Upper lobe of left lung (tissue), 6 donors: ENCODE measurements at regions not wholly inside any gene's neighbourhood (a gene's known extent, or its start where the extent isn't known, plus 50 kb on each side); places are given as distances from the start of the nearest gene placed in this dataset.
A peak's percentile ranks its signal among the peaks of the same experiment; 100 is the strongest.

Experiments
- ATAC-seq, 2 donors: fragments of 200-7000 bp; cut with Tn5 transposase; one replicate each; pipeline ENCODE4 v1.9.1; 2022; ENCODE audit warnings: mild to moderate bottlenecking in 2 of 2, moderate library complexity in 2 of 2; ENCODE audit not compliant: low FRiP score in 2 of 2
- DNase-seq, 2 donors: peaks; one replicate each; pipeline ENCODE4 v3.0.0-alpha.2; 2019 to 2020
- H3K27ac ChIP-seq, 4 donors: fragments of 200-600 bp; sonication (generic); one replicate each; pipeline ENCODE4 v1.5.1; 2016 to 2019
- H3K27me3 ChIP-seq, 4 donors: fragments of 200-600 bp; sonication (generic); one replicate each; pipeline ENCODE4 v1.5.1; 2017 to 2019
- H3K36me3 ChIP-seq, 4 donors: fragments of 200-600 bp; sonication (generic); one replicate each; pipeline ENCODE4 v1.5.1; 2016 to 2019
- H3K4me1 ChIP-seq, 4 donors: fragments of 200-600 bp; sonication (generic); one replicate each; pipeline ENCODE4 v1.5.1; 2018 to 2019
- H3K4me3 ChIP-seq, 4 donors: fragments of 200-600 bp; sonication (generic); one replicate each; pipeline ENCODE4 v1.5.1; 2017 to 2019; ENCODE audit warnings: mild to moderate bottlenecking in 2 of 4, moderate library complexity in 1 of 4
- H3K9me3 ChIP-seq, 4 donors: fragments of 200-600 bp; sonication (generic); one replicate each; pipeline ENCODE4 v1.5.1; 2018 to 2019
- CTCF ChIP-seq, 6 experiments: fragments of 450-650 bp in 4 of 6; fragments of 200-600 bp in 2 of 6; sonication (generic) in 2 of 6; IDR thresholded peaks; one replicate each; pipeline ENCODE4 v1.5.1; 2016 to 2019; ENCODE audit warnings: antibody characterized with exemption in 6 of 6
- EP300 ChIP-seq, 4 donors: sonication (generic); formaldehyde crosslinking; IDR thresholded peaks; one replicate each; pipeline ENCODE4 v1.5.1; 2017; ENCODE audit warnings: antibody characterized with exemption in 4 of 4, control low read depth in 2 of 4
- POLR2A ChIP-seq, 4 donors: fragments of 450-650 bp; IDR thresholded peaks; one replicate each; pipeline ENCODE4 v1.5.1; 2016 to 2017; ENCODE audit warnings: antibody characterized with exemption in 4 of 4, mild to moderate bottlenecking in 2 of 4
- POLR2AphosphoS5 ChIP-seq, 2 donors: sonication (generic); formaldehyde crosslinking; IDR thresholded peaks; one replicate each; pipeline ENCODE4 v1.5.1; 2017; ENCODE audit warnings: antibody characterized with exemption in 2 of 2
- WGBS, 2 donors: methylation state at CpG; one replicate each; pipeline ENCODE4 v1.1.5; 2017 to 2018; 5-methylcytosine and 5-hydroxymethylcytosine counted together
- donor health status: DM: no; HTN: no; CAD: no; lungs with moderate emphysema.
- donor health status: DM: no; HTN: yes; CAD: no; lungs with severe emphysema.

- no peaks in the 10 kb centered on the region for H3K4me1 ChIP-seq
- no peak overlapping the region for H3K4me3 ChIP-seq
- 61 to 71% methylated on average over 3 of the region's 3 CpGs for WGBS, 2 donors
- no peaks in the 10 kb centered on the region for H3K36me3 ChIP-seq
- no peak for DNase-seq
- no peaks in the 10 kb centered on the region for H3K27me3 ChIP-seq
- ATAC-seq = no peak
- no peak for TF ChIP-seq CTCF (IDR thresholded peaks at IDR 0.05)
- no peak for TF ChIP-seq EP300 (IDR thresholded peaks at IDR 0.05)
- TF ChIP-seq POLR2A (IDR thresholded peaks at IDR 0.05) = no peak
- TF ChIP-seq POLR2AphosphoS5 (IDR thresholded peaks at IDR 0.05) = no peak
- no peak overlapping the region for H3K27ac ChIP-seq
- no peaks in the 10 kb centered on the region for H3K9me3 ChIP-seq
Observed at GRCh38 chr2:4455486-4456155, 752.2 kb downstream of the DCDC2C start.

GRCh38 chr2:4464634-4465266 is 761.4 kb downstream of the DCDC2C start:
- H3K27me3 ChIP-seq = no peaks in the 10 kb centered on the region
- no peak for TF ChIP-seq POLR2A (IDR thresholded peaks at IDR 0.05)
- peak in 1 of 2 donors; percentile 30 for TF ChIP-seq POLR2AphosphoS5 (IDR thresholded peaks at IDR 0.05)
- peak in 2 of 4 donors; percentile 43 to 79 for TF ChIP-seq EP300 (IDR thresholded peaks at IDR 0.05)

GRCh38 chr2:4465671-4466070 is 762.3 kb downstream of the DCDC2C start:
- Histone ChIP-seq H3K4me1 (no peaks in the 10 kb centered on the region), H3K27ac (no peak overlapping the region), H3K27me3 (no peaks in the 10 kb centered on the region), H3K36me3 (no peaks in the 10 kb centered on the region), H3K4me3 (no peak overlapping the region), H3K9me3 (no peaks in the 10 kb centered on the region)
- DNase-seq (no peak), ATAC-seq (no peak)
- TF ChIP-seq POLR2AphosphoS5 (IDR thresholded peaks at IDR 0.05) (no peak), EP300 (IDR thresholded peaks at IDR 0.05) (no peak), POLR2A (IDR thresholded peaks at IDR 0.05) (no peak), CTCF (IDR thresholded peaks at IDR 0.05) (no peak)
- 72 to 73% methylated on average over 3 of the region's 3 CpGs for WGBS, 2 donors

More at GRCh38 chr2:4464634-4465266, 761.4 kb downstream of the DCDC2C start:
- Histone ChIP-seq H3K4me3 (no peak overlapping the region), H3K36me3 (no peaks in the 10 kb centered on the region), H3K27ac (no peak overlapping the region), H3K9me3 (no peaks in the 10 kb centered on the region), H3K4me1 (no peaks in the 10 kb centered on the region)
- ATAC-seq (no peak), DNase-seq (peak in 1 of 2 donors; percentile 25)
- WGBS, 2 donors = 75 to 76% methylated on average over 12 of the region's 12 CpGs

- no peak for TF ChIP-seq EP300 (IDR thresholded peaks at IDR 0.05)
- TF ChIP-seq POLR2AphosphoS5 (IDR thresholded peaks at IDR 0.05) = no peak
- no peak for TF ChIP-seq CTCF (IDR thresholded peaks at IDR 0.05)
- TF ChIP-seq POLR2A (IDR thresholded peaks at IDR 0.05) = no peak
- DNase-seq = no peak
- H3K36me3 ChIP-seq = no peaks in the 10 kb centered on the region
- H3K4me3 ChIP-seq = no peak overlapping the region
- H3K27ac ChIP-seq = no peak overlapping the region
- no peaks in the 10 kb centered on the region for H3K4me1 ChIP-seq
- H3K27me3 ChIP-seq = no peaks in the 10 kb centered on the region
- no peaks in the 10 kb centered on the region for H3K9me3 ChIP-seq
- no peak for ATAC-seq
Observed at GRCh38 chr2:4475618-4476017, 772.2 kb downstream of the DCDC2C start.

GRCh38 chr2:4483050-4483449 is 779.7 kb downstream of the DCDC2C start:
- H3K27me3 ChIP-seq = no peaks in the 10 kb centered on the region
- H3K36me3 ChIP-seq = no peaks in the 10 kb centered on the region
- no peaks in the 10 kb centered on the region for H3K4me1 ChIP-seq
- H3K9me3 ChIP-seq = peaks cover 0 to 13% (median 0%) of the 10 kb centered on the region in 4 donors
- TF ChIP-seq EP300 (IDR thresholded peaks at IDR 0.05) = no peak
- no peak for TF ChIP-seq POLR2AphosphoS5 (IDR thresholded peaks at IDR 0.05)
- no peak for TF ChIP-seq POLR2A (IDR thresholded peaks at IDR 0.05)
- TF ChIP-seq CTCF (IDR thresholded peaks at IDR 0.05) = no peak
- H3K27ac ChIP-seq = no peak overlapping the region
- no peak overlapping the region for H3K4me3 ChIP-seq
- 56 to 65% methylated on average over 2 to 3 of the region's 3 CpGs for WGBS, 2 donors
- DNase-seq = no peak
- no peak for ATAC-seq
